Astrocyte (in vitro differentiated cells and primary cell): ENCODE measurements at regions not wholly inside any gene's neighbourhood (a gene's known extent, or its start where the extent isn't known, plus 50 kb on each side); places are given as distances from the start of the nearest gene placed in this dataset.

Source experiments
- DNase-seq: peaks from one replicate; pipeline ENCODE4 v3.0.0-alpha.2; 2010; ENCODE audit warnings: low read depth
- FAIRE-seq: peaks from 2 replicates; lab custom pipeline; 2011; peaks lifted over from hg19 to GRCh38; lab: Jason Lieb, UNC
- H2AFZ ChIP-seq: 2 replicates; pipeline ENCODE4 v1.6.0; 2012; ENCODE audit warnings: low read depth, low read length, inconsistent platforms
- H3K27ac ChIP-seq: 2 replicates; pipeline ENCODE4 v1.5.1; 2011; ENCODE audit warnings: low read depth, low read length, inconsistent platforms
- H3K27me3 ChIP-seq: 2 replicates; pipeline ENCODE4 v1.6.0; 2011; ENCODE audit warnings: low read length, inconsistent platforms; ENCODE audit not compliant: insufficient read depth
- H3K36me3 ChIP-seq: 2 replicates; pipeline ENCODE4 v1.5.1; 2011; ENCODE audit warnings: low read length, inconsistent platforms; ENCODE audit not compliant: insufficient read depth
- H3K4me1 ChIP-seq: 2 replicates; pipeline ENCODE4 v1.5.1; 2011; ENCODE audit warnings: low read length, inconsistent platforms; ENCODE audit not compliant: insufficient read depth
- H3K4me2 ChIP-seq: 2 replicates; pipeline ENCODE4 v1.6.0; 2012; ENCODE audit warnings: low read length, inconsistent platforms
- H3K4me3 ChIP-seq: 2 replicates; pipeline ENCODE4 v1.5.1; 2011; ENCODE audit warnings: low read depth, mild to moderate bottlenecking, low read length, inconsistent platforms; ENCODE audit not compliant: insufficient read depth
- H3K79me2 ChIP-seq: 2 replicates; pipeline ENCODE4 v1.6.0; 2012; ENCODE audit warnings: mild to moderate bottlenecking, low read length, inconsistent platforms; ENCODE audit not compliant: insufficient read depth
- H3K9ac ChIP-seq: 2 replicates; pipeline ENCODE4 v1.6.0; 2012; ENCODE audit warnings: mild to moderate bottlenecking, low read length, inconsistent platforms
- H3K9me3 ChIP-seq: 2 replicates; pipeline ENCODE4 v1.5.1; 2012; ENCODE audit warnings: low read depth, mild to moderate bottlenecking, low read length, inconsistent platforms; ENCODE audit not compliant: insufficient read depth
- H4K20me1 ChIP-seq: 2 replicates; pipeline ENCODE4 v1.6.0; 2012; ENCODE audit warnings: low read length, inconsistent platforms; ENCODE audit not compliant: insufficient read depth
- H3K27ac Mint-ChIP-seq: one replicate; pipeline ENCODE4 v1.8.0; 2021; ENCODE audit warnings: mild to moderate bottlenecking, mixed read lengths; ENCODE audit not compliant: unreplicated experiment
- H3K27me3 Mint-ChIP-seq: one replicate; pipeline ENCODE4 v1.8.0; 2021; ENCODE audit warnings: low read depth, mixed read lengths; ENCODE audit not compliant: unreplicated experiment
- H3K36me3 Mint-ChIP-seq: one replicate; pipeline ENCODE4 v1.8.0; 2021; ENCODE audit warnings: low read depth, mixed read lengths; ENCODE audit not compliant: unreplicated experiment
- H3K4me1 Mint-ChIP-seq: one replicate; pipeline ENCODE4 v1.8.0; 2021; ENCODE audit warnings: low read depth, mixed read lengths; ENCODE audit not compliant: unreplicated experiment
- H3K4me3 Mint-ChIP-seq: one replicate; pipeline ENCODE4 v1.8.0; 2021; ENCODE audit warnings: mild to moderate bottlenecking, moderate library complexity, mixed read lengths; ENCODE audit not compliant: unreplicated experiment
- H3K9me3 Mint-ChIP-seq: one replicate; pipeline ENCODE4 v1.8.0; 2021; ENCODE audit warnings: mild to moderate bottlenecking, mixed read lengths; ENCODE audit not compliant: unreplicated experiment
- EZH2 ChIP-seq: IDR thresholded peaks from 2 replicates; pipeline ENCODE4 v1.6.1; 2012; ENCODE audit warnings: mild to moderate bottlenecking, low read length, inconsistent platforms; ENCODE audit not compliant: insufficient read depth
- TF ChIP-seq, protein P1 (sequence below): IDR thresholded peaks from 2 replicates; pipeline ENCODE4 v1.5.1; 2011; ENCODE audit warnings: low read depth, mild to moderate bottlenecking, inconsistent platforms, low read length, moderate library complexity; ENCODE audit not compliant: insufficient read depth

GRCh38 chr4:82138374-82138773 is 235.4 kb downstream of the HNRNPD start:
- H2AFZ ChIP-seq = no peak overlapping the region
- no peak overlapping the region for H3K4me3 ChIP-seq
- no peak for FAIRE-seq
- Mint-ChIP-seq H3K36me3 (peaks cover 2% of the 10 kb centered on the region), H3K9me3 (no peaks in the 10 kb centered on the region), H3K4me1 (peaks cover 3% of the 10 kb centered on the region), H3K4me3 (no peak overlapping the region), H3K27ac (no peak overlapping the region), H3K27me3 (peaks cover 6% of the 10 kb centered on the region)
- H3K27me3 ChIP-seq = no peaks in the 10 kb centered on the region
- TF ChIP-seq, protein P1, sequence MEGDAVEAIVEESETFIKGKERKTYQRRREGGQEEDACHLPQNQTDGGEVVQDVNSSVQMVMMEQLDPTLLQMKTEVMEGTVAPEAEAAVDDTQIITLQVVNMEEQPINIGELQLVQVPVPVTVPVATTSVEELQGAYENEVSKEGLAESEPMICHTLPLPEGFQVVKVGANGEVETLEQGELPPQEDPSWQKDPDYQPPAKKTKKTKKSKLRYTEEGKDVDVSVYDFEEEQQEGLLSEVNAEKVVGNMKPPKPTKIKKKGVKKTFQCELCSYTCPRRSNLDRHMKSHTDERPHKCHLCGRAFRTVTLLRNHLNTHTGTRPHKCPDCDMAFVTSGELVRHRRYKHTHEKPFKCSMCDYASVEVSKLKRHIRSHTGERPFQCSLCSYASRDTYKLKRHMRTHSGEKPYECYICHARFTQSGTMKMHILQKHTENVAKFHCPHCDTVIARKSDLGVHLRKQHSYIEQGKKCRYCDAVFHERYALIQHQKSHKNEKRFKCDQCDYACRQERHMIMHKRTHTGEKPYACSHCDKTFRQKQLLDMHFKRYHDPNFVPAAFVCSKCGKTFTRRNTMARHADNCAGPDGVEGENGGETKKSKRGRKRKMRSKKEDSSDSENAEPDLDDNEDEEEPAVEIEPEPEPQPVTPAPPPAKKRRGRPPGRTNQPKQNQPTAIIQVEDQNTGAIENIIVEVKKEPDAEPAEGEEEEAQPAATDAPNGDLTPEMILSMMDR = no peak
- H3K9me3 ChIP-seq = no peaks in the 10 kb centered on the region
- no peaks in the 10 kb centered on the region for H3K4me1 ChIP-seq
- H3K79me2 ChIP-seq = no peaks in the 10 kb centered on the region
- no peaks in the 10 kb centered on the region for H4K20me1 ChIP-seq
- DNase-seq = no peak
- no peak overlapping the region for H3K27ac ChIP-seq
- H3K4me2 ChIP-seq = no peak overlapping the region
- no peaks in the 10 kb centered on the region for H3K36me3 ChIP-seq
- H3K9ac ChIP-seq = no peak overlapping the region

DNA sequence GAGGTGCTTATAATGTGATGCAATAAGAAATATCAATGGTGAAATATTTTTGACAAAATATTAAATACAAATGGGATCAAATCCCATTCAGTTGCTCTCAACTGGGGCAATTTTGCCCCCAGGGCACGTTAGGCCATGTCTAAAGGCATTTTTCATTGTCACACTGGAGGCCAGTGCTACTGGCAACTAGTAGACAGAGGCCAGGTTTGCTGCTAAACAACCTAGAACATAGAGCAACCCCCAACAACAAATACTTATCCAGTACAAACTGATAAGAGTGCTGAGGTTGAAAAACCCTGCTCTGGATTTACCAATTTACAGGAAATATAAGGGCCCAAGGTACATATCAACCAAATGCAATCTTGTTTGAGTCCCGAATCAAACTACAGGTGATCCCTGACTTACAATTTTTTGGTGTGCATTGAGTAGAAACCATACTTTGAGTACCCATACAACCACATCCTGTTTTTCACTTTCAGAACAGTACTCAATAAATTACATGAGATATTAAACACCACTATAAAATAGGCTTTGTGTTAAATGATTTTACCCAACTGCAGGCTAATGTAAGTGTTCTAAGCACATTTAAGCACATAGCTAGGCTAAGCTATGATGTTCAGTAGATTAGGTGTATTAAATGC is 237.5 kb downstream of the HNRNPD start:
- FAIRE-seq = no peak
- DNase-seq = no peak
- Mint-ChIP-seq H3K4me1 (no peaks in the 10 kb centered on the region), H3K4me3 (no peak overlapping the region), H3K9me3 (no peaks in the 10 kb centered on the region), H3K36me3 (peaks cover 2% of the 10 kb centered on the region), H3K27ac (no peak overlapping the region), H3K27me3 (peaks cover 9% of the 10 kb centered on the region)
- H3K9me3 ChIP-seq = no peaks in the 10 kb centered on the region
- H3K27ac ChIP-seq = no peak overlapping the region
- no peaks in the 10 kb centered on the region for H3K4me1 ChIP-seq
- H3K79me2 ChIP-seq = no peaks in the 10 kb centered on the region
- H3K9ac ChIP-seq = no peak overlapping the region
- H4K20me1 ChIP-seq = no peaks in the 10 kb centered on the region
- no peak for TF ChIP-seq EZH2
- TF ChIP-seq, protein P1 = no peak
- no peaks in the 10 kb centered on the region for H3K36me3 ChIP-seq
- H2AFZ ChIP-seq = no peak overlapping the region
- H3K4me2 ChIP-seq = no peak overlapping the region
- H3K27me3 ChIP-seq = no peaks in the 10 kb centered on the region
- H3K4me3 ChIP-seq = no peak overlapping the region

- no peak overlapping the region for H3K9ac ChIP-seq
- H3K36me3 ChIP-seq = no peaks in the 10 kb centered on the region
- DNase-seq (no peak), FAIRE-seq (no peak)
- H4K20me1 ChIP-seq = no peaks in the 10 kb centered on the region
- H3K9me3 ChIP-seq = no peaks in the 10 kb centered on the region
- Mint-ChIP-seq H3K4me3 (no peak overlapping the region), H3K36me3 (no peaks in the 10 kb centered on the region), H3K9me3 (peaks cover 3% of the 10 kb centered on the region), H3K4me1 (no peaks in the 10 kb centered on the region), H3K27ac (no peak overlapping the region), H3K27me3 (peaks cover 25% of the 10 kb centered on the region)
- no peak overlapping the region for H2AFZ ChIP-seq
- no peak overlapping the region for H3K27ac ChIP-seq
- no peak overlapping the region for H3K4me3 ChIP-seq
- no peaks in the 10 kb centered on the region for H3K27me3 ChIP-seq
- TF ChIP-seq, protein P1 = no peak
- TF ChIP-seq EZH2 = no peak
- H3K79me2 ChIP-seq = no peaks in the 10 kb centered on the region
- H3K4me1 ChIP-seq = no peaks in the 10 kb centered on the region
- H3K4me2 ChIP-seq = no peak overlapping the region
These were observed 245.4 kb downstream of the HNRNPD start for GRCh38 chr4:82128355-82128754.
